Ishikawa (cell line): ENCODE measurements at regions not wholly inside any gene's neighbourhood (a gene's known extent, or its start where the extent isn't known, plus 50 kb on each side); places are given as distances from the start of the nearest gene placed in this dataset.

Experiments
- EP300 ChIP-seq: IDR thresholded peaks from 2 replicates; pipeline ENCODE4 v1.6.1; 2012; ENCODE audit warnings: borderline replicate concordance
- TAF1 ChIP-seq: IDR thresholded peaks from 2 replicates; pipeline ENCODE4 v1.6.1; 2012; ENCODE audit warnings: low read depth, mild to moderate bottlenecking
- TF ChIP-seq, protein P1 (sequence below): IDR thresholded peaks from 2 replicates; pipeline ENCODE4 v1.6.1; 2012; ENCODE audit warnings: low read depth, mild to moderate bottlenecking
- TF ChIP-seq, protein P2 (sequence below): IDR thresholded peaks from 2 replicates; pipeline ENCODE4 v1.6.1; 2012

DNA sequence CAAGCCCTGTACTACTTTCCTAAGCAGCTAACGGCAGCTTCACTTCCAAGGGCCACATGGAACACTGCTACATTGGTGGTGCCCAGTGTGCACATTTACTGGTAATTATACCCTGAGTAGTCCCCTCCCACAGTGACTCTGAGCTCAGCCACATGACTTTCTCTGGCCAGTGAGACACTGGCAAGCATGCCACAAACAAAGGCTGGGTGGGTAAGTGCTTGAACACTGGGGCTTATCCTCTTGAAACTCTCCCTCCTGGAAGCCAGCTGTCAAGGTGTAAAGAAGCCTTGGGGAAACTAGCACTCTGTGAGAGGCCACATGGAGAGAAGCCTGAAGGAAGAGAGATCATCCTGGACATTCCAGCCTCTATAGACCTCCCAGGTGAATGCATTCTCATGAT, 54.4 kb upstream of the DRD2 start:
- TF ChIP-seq, protein P1, sequence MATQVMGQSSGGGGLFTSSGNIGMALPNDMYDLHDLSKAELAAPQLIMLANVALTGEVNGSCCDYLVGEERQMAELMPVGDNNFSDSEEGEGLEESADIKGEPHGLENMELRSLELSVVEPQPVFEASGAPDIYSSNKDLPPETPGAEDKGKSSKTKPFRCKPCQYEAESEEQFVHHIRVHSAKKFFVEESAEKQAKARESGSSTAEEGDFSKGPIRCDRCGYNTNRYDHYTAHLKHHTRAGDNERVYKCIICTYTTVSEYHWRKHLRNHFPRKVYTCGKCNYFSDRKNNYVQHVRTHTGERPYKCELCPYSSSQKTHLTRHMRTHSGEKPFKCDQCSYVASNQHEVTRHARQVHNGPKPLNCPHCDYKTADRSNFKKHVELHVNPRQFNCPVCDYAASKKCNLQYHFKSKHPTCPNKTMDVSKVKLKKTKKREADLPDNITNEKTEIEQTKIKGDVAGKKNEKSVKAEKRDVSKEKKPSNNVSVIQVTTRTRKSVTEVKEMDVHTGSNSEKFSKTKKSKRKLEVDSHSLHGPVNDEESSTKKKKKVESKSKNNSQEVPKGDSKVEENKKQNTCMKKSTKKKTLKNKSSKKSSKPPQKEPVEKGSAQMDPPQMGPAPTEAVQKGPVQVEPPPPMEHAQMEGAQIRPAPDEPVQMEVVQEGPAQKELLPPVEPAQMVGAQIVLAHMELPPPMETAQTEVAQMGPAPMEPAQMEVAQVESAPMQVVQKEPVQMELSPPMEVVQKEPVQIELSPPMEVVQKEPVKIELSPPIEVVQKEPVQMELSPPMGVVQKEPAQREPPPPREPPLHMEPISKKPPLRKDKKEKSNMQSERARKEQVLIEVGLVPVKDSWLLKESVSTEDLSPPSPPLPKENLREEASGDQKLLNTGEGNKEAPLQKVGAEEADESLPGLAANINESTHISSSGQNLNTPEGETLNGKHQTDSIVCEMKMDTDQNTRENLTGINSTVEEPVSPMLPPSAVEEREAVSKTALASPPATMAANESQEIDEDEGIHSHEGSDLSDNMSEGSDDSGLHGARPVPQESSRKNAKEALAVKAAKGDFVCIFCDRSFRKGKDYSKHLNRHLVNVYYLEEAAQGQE, result no peak
- TF ChIP-seq, protein P2, sequence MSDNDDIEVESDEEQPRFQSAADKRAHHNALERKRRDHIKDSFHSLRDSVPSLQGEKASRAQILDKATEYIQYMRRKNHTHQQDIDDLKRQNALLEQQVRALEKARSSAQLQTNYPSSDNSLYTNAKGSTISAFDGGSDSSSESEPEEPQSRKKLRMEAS, result no peak
- TF ChIP-seq EP300, result no peak
- no peak for TF ChIP-seq TAF1
